Tibial artery (tissue), 4 donors: ENCODE measurements at regions not wholly inside any gene's neighbourhood (a gene's known extent, or its start where the extent isn't known, plus 50 kb on each side); places are given as distances from the start of the nearest gene placed in this dataset.
A peak's percentile ranks its signal among the peaks of the same experiment; 100 is the strongest.

Source experiments
- DNase-seq, 2 donors: peaks; one replicate each; pipeline ENCODE4 v3.0.0-alpha.2; 2019
- H3K27ac ChIP-seq, 2 donors: fragments of 200-600 bp; sonication (generic) in 1 of 2; 1 replicate in 1 of 2; 2 replicates in 1 of 2; pipeline ENCODE4 v1.5.1; 2018 to 2019; ENCODE audit warnings: mild to moderate bottlenecking in 1 of 2
- H3K27me3 ChIP-seq, 2 donors: fragments of 200-600 bp; sonication (generic) in 1 of 2; one replicate each; pipeline versions ENCODE4 v1.5.1 to v1.6.0; 2016 to 2019
- H3K36me3 ChIP-seq, 3 donors: fragments of 200-600 bp; sonication (generic) in 2 of 3; one replicate each; pipeline ENCODE4 v1.5.1; 2016 to 2019; ENCODE audit warnings: mild to moderate bottlenecking in 2 of 3
- H3K4me1 ChIP-seq, 4 donors: fragments of 200-600 bp; sonication (generic) in 2 of 4; 1 replicate in 3 of 4; 2 replicates in 1 of 4; pipeline ENCODE4 v1.5.1; 2016 to 2019
- H3K4me3 ChIP-seq, 2 donors: fragments of 200-600 bp; sonication (generic) in 1 of 2; 1 replicate in 1 of 2; 2 replicates in 1 of 2; pipeline ENCODE4 v1.5.1; 2018 to 2019; ENCODE audit warnings: mild to moderate bottlenecking in 2 of 2
- H3K9me3 ChIP-seq, 3 donors: fragments of 200-600 bp; sonication (generic) in 1 of 3; one replicate each; pipeline ENCODE4 v1.5.1; 2016 to 2019
- CTCF ChIP-seq, 2 experiments: fragments of 200-600 bp in 1 of 2; fragments of 450-650 bp in 1 of 2; IDR thresholded peaks; one replicate each; pipeline ENCODE4 v1.5.1; 2017 to 2019; ENCODE audit warnings: antibody characterized with exemption in 2 of 2, mild to moderate bottlenecking in 1 of 2, moderate library complexity in 1 of 2
- intact Hi-C: fragments of 100-400 bp; cut with DNase I; formaldehyde crosslinking; loops from one replicate; pipeline ENCODE4 v1.15.0; 2023; ENCODE audit warnings: low total_unique reads

GRCh38 chr20:39888310-39888709 lies 800.7 kb downstream of the MAFB start:
- no peak for TF ChIP-seq CTCF (IDR thresholded peaks at IDR 0.05)
- H3K4me3 ChIP-seq: no peak overlapping the region
- intact Hi-C loops: no loop called here
- H3K27me3 ChIP-seq: no peaks in the 10 kb centered on the region
- H3K4me1 ChIP-seq: no peaks in the 10 kb centered on the region
- H3K9me3 ChIP-seq: no peaks in the 10 kb centered on the region
- no peak for DNase-seq
- H3K27ac ChIP-seq: no peak overlapping the region
- no peaks in the 10 kb centered on the region for H3K36me3 ChIP-seq

- DNase-seq: peak; percentile 69 to 76
- H3K27ac ChIP-seq: no peak overlapping the region
- H3K27me3 ChIP-seq: no peaks in the 10 kb centered on the region
- H3K9me3 ChIP-seq: no peaks in the 10 kb centered on the region
- H3K4me1 ChIP-seq: no peaks in the 10 kb centered on the region
- intact Hi-C loops: no loop called here
- H3K36me3 ChIP-seq: no peaks in the 10 kb centered on the region
- H3K4me3 ChIP-seq: no peak overlapping the region
- TF ChIP-seq CTCF (IDR thresholded peaks at IDR 0.05): no peak
Observed at GRCh38 chr20:39886650-39887190, 802.3 kb downstream of the MAFB start.

- peak; percentile 80 to 84 for DNase-seq
- H3K27ac ChIP-seq: no peak overlapping the region
- intact Hi-C loops: no loop called here
Observed at GRCh38 chr20:39885975-39886649, 802.9 kb downstream of the MAFB start.

GRCh38 chr20:39882806-39883205 lies 806.2 kb downstream of the MAFB start:
- intact Hi-C loops: no loop called here
- no peak for TF ChIP-seq CTCF (IDR thresholded peaks at IDR 0.05)
- H3K27me3 ChIP-seq: no peaks in the 10 kb centered on the region

More at GRCh38 chr20:39885975-39886649, 802.9 kb downstream of the MAFB start:
- no peaks in the 10 kb centered on the region for H3K36me3 ChIP-seq
- H3K4me1 ChIP-seq: no peaks in the 10 kb centered on the region
- no peak overlapping the region for H3K4me3 ChIP-seq
- H3K9me3 ChIP-seq: no peaks in the 10 kb centered on the region
- H3K27me3 ChIP-seq: no peaks in the 10 kb centered on the region
- peak; percentile 41 to 49 for TF ChIP-seq CTCF (IDR thresholded peaks at IDR 0.05)

GRCh38 chr20:39880890-39881289 lies 808.1 kb downstream of the MAFB start:
- intact Hi-C loops: no loop called here
- no peak overlapping the region for H3K4me3 ChIP-seq
- TF ChIP-seq CTCF (IDR thresholded peaks at IDR 0.05): no peak
- no peaks in the 10 kb centered on the region for H3K9me3 ChIP-seq
- no peaks in the 10 kb centered on the region for H3K4me1 ChIP-seq
- no peaks in the 10 kb centered on the region for H3K27me3 ChIP-seq
- no peak for DNase-seq
- no peak overlapping the region for H3K27ac ChIP-seq
- H3K36me3 ChIP-seq: no peaks in the 10 kb centered on the region

More at GRCh38 chr20:39882806-39883205, 806.2 kb downstream of the MAFB start:
- no peak for DNase-seq
- H3K9me3 ChIP-seq: no peaks in the 10 kb centered on the region
- no peaks in the 10 kb centered on the region for H3K4me1 ChIP-seq
- H3K27ac ChIP-seq: no peak overlapping the region
- no peaks in the 10 kb centered on the region for H3K36me3 ChIP-seq
- H3K4me3 ChIP-seq: no peak overlapping the region
